ENCODE measurements at regions not wholly inside any gene's neighbourhood (a gene's known extent, or its start where the extent isn't known, plus 50 kb on each side); places are given as distances from the start of the nearest gene placed in this dataset.

GRCh38 chr18:22778996-22779395 is 154.1 kb upstream of the RBBP8 start (continued):
- TF ChIP-seq CBX8 (IDR thresholded peaks at IDR 0.05) (no peak), MAZ (IDR thresholded peaks at IDR 0.05; ENCODE audit: borderline replicate concordance, low read depth, low read length) (no peak)

DNA sequence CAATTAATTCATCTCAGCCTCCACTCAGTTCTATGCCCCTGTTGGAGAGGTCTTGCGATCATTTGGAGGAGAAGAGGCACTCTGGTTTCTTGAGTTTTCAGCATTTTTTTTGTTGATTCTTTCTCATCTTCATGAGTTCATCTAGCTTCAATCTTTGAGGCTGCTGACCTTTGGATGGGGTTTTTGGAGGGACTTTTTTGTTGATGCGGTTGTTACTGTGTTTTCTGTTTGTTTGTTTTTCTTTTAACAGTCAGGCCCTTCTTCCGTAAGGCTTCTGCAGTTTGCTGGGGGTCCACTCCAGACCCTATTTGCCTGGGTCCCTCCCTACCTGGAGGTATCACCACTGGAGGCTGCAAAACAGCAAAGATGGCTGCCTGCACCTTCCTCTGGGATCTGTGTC is 149.9 kb upstream of the RBBP8 start:
- no peak for TF ChIP-seq RFX5 (IDR thresholded peaks at IDR 0.05)
- TF ChIP-seq MYC (IDR thresholded peaks at IDR 0.05; ENCODE audit: borderline replicate concordance, low read length), result no peak
- TF ChIP-seq SMC3 (IDR thresholded peaks at IDR 0.05), result no peak
- no peak for TF ChIP-seq TP53 (CRISPR knock-in tag; IDR thresholded peaks at IDR 0.05)
- TF ChIP-seq E2F6 (IDR thresholded peaks at IDR 0.05; ENCODE audit: borderline replicate concordance, low read depth), result no peak
- TF ChIP-seq CBX2 (IDR thresholded peaks at IDR 0.05; ENCODE audit: borderline replicate concordance, low read depth), result no peak
- ATAC-seq (no peak), FAIRE-seq (no peak), DNase-seq (ENCODE audit: low read depth in 1 of 2, low spot score in 1 of 2) (no peak)
- POLR2A ChIA-PET, result no interaction called here
- CTCF ChIA-PET, result interaction anchor here (0.6 kb wide), 1 partner anchor 198 kb away, joined by 4 read pairs; no protein-coding TSS in a partner anchor
- Histone ChIP-seq H3K4me2 (no peak overlapping the region), H3K9me3 (no peaks in the 10 kb centered on the region), H3K4me3 (no peak overlapping the region), H3K27ac (no peak overlapping the region), H3K4me1 (no peaks in the 10 kb centered on the region)
- 95% methylated on average over 3 of the region's 3 CpGs for WGBS (ENCODE audit: missing lambda C conversion rate)

GRCh38 chr18:22783662-22784076 is 149.5 kb upstream of the RBBP8 start:
- DNase-seq (ENCODE audit: low read depth in 1 of 2, low spot score in 1 of 2) (no peak), ATAC-seq (no peak), FAIRE-seq (no peak)
- H3K4me3 ChIP-seq, result no peak overlapping the region
- POLR2A ChIA-PET, result no interaction called here
- H3K4me2 ChIP-seq, result no peak overlapping the region
- WGBS (ENCODE audit: missing lambda C conversion rate), result 93% methylated on average over 3 of the region's 4 CpGs
- CTCF ChIA-PET, result no interaction called here
- H3K27ac ChIP-seq, result no peak overlapping the region
- no peaks in the 10 kb centered on the region for H3K4me1 ChIP-seq
- TF ChIP-seq MAZ (IDR thresholded peaks at IDR 0.05; ENCODE audit: borderline replicate concordance, low read depth, low read length) (no peak), HMGXB4 (CRISPR knock-in tag; IDR thresholded peaks at IDR 0.05; ENCODE audit: borderline replicate concordance) (no peak), ESRRA (IDR thresholded peaks at IDR 0.05; ENCODE audit: borderline replicate concordance, low read length) (no peak), TP53 (CRISPR knock-in tag; IDR thresholded peaks at IDR 0.05) (no peak), BHLHE40 (IDR thresholded peaks at IDR 0.05; ENCODE audit: low read depth, low read length) (no peak), FOXS1 (CRISPR knock-in tag; IDR thresholded peaks at IDR 0.05) (no peak), RCOR1 (IDR thresholded peaks at IDR 0.05; ENCODE audit: low read depth, low read length) (no peak), POLR2A (IDR thresholded peaks at IDR 0.05; ENCODE audit: low read length) (no peak), NPAS2 (CRISPR knock-in tag; IDR thresholded peaks at IDR 0.05; ENCODE audit: borderline replicate concordance) (no peak), MYC (IDR thresholded peaks at IDR 0.05; ENCODE audit: borderline replicate concordance, low read length) (no peak), KDM1A (IDR thresholded peaks at IDR 0.05; ENCODE audit: low read depth) (no peak)
- no peaks in the 10 kb centered on the region for H3K9me3 ChIP-seq

DNA sequence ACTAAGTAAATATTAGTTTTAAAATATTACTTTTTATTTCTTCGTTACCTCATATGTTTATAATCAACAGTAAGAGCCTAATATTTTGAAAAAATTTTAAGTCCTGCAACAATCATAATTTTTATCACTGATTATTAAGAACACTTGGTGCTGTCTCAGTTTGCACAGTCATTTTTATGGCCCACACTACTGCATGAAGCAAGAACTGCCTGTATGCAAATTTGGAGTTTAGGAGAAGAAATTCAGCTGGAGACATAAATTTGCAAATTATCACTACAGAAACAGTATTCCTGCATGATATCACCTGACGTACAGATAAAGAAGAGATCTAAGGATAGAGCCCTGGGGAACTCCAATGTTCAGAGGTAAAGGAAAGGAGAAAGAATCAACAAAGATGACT is 144.1 kb upstream of the RBBP8 start:
- Histone ChIP-seq H3K27ac (no peak overlapping the region), H3K4me3 (no peak overlapping the region), H3K4me1 (no peaks in the 10 kb centered on the region), H3K4me2 (no peak overlapping the region), H3K9me3 (no peaks in the 10 kb centered on the region)
- no peak for ATAC-seq
- WGBS (ENCODE audit: missing lambda C conversion rate), result 72% methylated on average over 2 of the region's 2 CpGs
- TF ChIP-seq MYC (IDR thresholded peaks at IDR 0.05; ENCODE audit: borderline replicate concordance, low read length) (no peak), CBX8 (IDR thresholded peaks at IDR 0.05) (no peak), BHLHE40 (IDR thresholded peaks at IDR 0.05; ENCODE audit: low read depth, low read length) (no peak), CEBPB (IDR thresholded peaks at IDR 0.05) (no peak), RFX5 (IDR thresholded peaks at IDR 0.05) (no peak), JUNB (IDR thresholded peaks at IDR 0.05) (no peak), MAFK (IDR thresholded peaks at IDR 0.05; ENCODE audit: partially characterized antibody) (no peak), HDAC2 (IDR thresholded peaks at IDR 0.05) (no peak), FOXS1 (CRISPR knock-in tag; IDR thresholded peaks at IDR 0.05) (no peak), ESRRA (IDR thresholded peaks at IDR 0.05; ENCODE audit: borderline replicate concordance, low read length) (no peak), REST (IDR thresholded peaks at IDR 0.05) (no peak), ZSCAN20 (CRISPR knock-in tag; IDR thresholded peaks at IDR 0.05) (no peak), MAX (IDR thresholded peaks at IDR 0.05) (no peak), CBX2 (IDR thresholded peaks at IDR 0.05; ENCODE audit: borderline replicate concordance, low read depth) (no peak), NR3C1 (IDR thresholded peaks at IDR 0.05) (no peak), HES2 (IDR thresholded peaks at IDR 0.05) (no peak), HOXB5 (CRISPR knock-in tag; IDR thresholded peaks at IDR 0.05) (no peak)
- ChIA-PET POLR2A (no interaction called here), CTCF (interaction anchor here (1.4 kb wide), 1 partner anchor 9 kb away, joined by 4 read pairs; no protein-coding TSS in a partner anchor)
- no peak for FAIRE-seq
- DNase-seq (ENCODE audit: low read depth in 1 of 2, low spot score in 1 of 2), result no peak
